Progenitor cell of endocrine pancreas (in vitro differentiated cells): ENCODE measurements at regions not wholly inside any gene's neighbourhood (a gene's known extent, or its start where the extent isn't known, plus 50 kb on each side); places are given as distances from the start of the nearest gene placed in this dataset.

Source experiments
- DNase-seq: peaks from one replicate; pipeline ENCODE4 v3.0.0; 2021; ENCODE audit warnings: low spot score; ENCODE audit not compliant: unreplicated experiment
- H3K27ac Mint-ChIP-seq: 2 replicates; pipeline ENCODE4 v1.8.0; 2021; ENCODE audit warnings: mild to moderate bottlenecking, moderate library complexity, mixed read lengths
- H3K27me3 Mint-ChIP-seq: 2 replicates; pipeline ENCODE4 v1.8.0; 2021; ENCODE audit warnings: mixed read lengths
- H3K36me3 Mint-ChIP-seq: 2 replicates; pipeline ENCODE4 v1.8.0; 2022; ENCODE audit warnings: mixed read lengths; ENCODE audit not compliant: insufficient read depth
- H3K4me1 Mint-ChIP-seq: 2 replicates; pipeline ENCODE4 v1.8.0; 2021; ENCODE audit warnings: low read depth, mixed read lengths
- H3K4me3 Mint-ChIP-seq: 2 replicates; pipeline ENCODE4 v1.8.0; 2021; ENCODE audit warnings: low read depth, mild to moderate bottlenecking, moderate library complexity, mixed read lengths
- H3K9me3 Mint-ChIP-seq: 2 replicates; pipeline ENCODE4 v1.8.0; 2021; ENCODE audit warnings: low read depth, mixed read lengths
- TF ChIP-seq, protein P1 (sequence below): fragments of 200-600 bp; sonication (generic); IDR thresholded peaks from one replicate; pipeline ENCODE4 v1.5.0; 2021; ENCODE audit warnings: antibody characterized with exemption, mild to moderate bottlenecking; ENCODE audit not compliant: unreplicated experiment

DNA sequence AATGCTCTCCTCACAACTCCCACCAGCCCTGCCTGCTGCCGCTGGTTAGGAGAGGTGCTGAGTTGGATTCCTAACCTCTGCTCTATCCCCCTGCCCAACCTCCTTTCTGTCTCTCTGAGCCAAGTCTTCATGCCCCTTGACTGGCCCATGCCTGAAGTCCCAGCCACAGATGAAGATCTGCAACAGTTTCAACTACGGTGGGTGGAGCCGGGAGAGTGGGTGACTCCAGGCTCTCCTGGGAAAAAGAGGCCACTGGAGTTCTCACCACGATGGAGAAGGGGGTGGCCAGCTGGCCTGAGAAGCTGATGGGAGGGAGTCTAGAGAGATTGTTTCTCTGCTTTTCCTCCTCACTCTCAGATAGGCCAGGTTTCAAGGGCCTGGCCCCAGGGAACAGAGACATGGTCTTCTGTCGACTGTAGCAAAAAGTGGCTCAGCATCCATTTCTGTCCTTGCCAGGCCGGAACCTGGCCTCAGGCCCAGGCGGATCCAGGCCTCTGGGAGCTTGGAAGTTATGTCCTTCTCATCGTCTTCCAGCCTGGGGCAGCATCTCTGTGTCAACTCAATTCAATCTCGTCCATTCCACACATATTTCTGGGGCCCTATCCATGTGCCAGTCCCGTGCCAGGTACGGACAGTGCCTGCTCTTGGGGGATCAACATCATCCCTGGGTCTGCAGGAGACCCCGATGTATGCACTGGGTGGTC, 75.3 kb downstream of the INHBB start:
- Mint-ChIP-seq H3K36me3 (no peaks in the 10 kb centered on the region), H3K27ac (no peak overlapping the region), H3K27me3 (peaks cover 66% of the 10 kb centered on the region), H3K9me3 (no peaks in the 10 kb centered on the region), H3K4me1 (peaks cover 3% of the 10 kb centered on the region), H3K4me3 (no peak overlapping the region)
- TF ChIP-seq, protein P1, sequence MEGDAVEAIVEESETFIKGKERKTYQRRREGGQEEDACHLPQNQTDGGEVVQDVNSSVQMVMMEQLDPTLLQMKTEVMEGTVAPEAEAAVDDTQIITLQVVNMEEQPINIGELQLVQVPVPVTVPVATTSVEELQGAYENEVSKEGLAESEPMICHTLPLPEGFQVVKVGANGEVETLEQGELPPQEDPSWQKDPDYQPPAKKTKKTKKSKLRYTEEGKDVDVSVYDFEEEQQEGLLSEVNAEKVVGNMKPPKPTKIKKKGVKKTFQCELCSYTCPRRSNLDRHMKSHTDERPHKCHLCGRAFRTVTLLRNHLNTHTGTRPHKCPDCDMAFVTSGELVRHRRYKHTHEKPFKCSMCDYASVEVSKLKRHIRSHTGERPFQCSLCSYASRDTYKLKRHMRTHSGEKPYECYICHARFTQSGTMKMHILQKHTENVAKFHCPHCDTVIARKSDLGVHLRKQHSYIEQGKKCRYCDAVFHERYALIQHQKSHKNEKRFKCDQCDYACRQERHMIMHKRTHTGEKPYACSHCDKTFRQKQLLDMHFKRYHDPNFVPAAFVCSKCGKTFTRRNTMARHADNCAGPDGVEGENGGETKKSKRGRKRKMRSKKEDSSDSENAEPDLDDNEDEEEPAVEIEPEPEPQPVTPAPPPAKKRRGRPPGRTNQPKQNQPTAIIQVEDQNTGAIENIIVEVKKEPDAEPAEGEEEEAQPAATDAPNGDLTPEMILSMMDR, result no peak
- DNase-seq, result no peak

DNA sequence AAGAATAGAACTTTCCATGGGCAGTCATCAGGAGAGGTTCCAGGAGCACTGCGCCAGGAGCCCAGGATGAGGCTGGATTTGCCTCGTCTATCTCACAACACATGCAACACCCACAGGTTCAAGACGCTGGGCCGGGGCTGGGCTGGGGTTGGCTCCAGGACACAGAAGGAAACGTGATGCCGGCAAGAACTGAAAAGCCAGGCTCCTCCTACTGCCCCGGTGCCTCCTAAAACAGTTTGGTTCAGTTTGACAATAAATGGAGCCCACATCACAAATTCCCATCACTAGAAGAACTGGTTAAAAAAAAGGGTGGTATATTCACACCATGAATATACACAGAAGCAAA, 75.9 kb downstream of the INHBB start:
- Mint-ChIP-seq H3K9me3 (no peaks in the 10 kb centered on the region), H3K27me3 (peaks cover 72% of the 10 kb centered on the region), H3K4me3 (no peak overlapping the region), H3K27ac (no peak overlapping the region), H3K4me1 (peaks cover 3% of the 10 kb centered on the region), H3K36me3 (no peaks in the 10 kb centered on the region)
- DNase-seq, result no peak
- TF ChIP-seq, protein P1, result no peak

DNA sequence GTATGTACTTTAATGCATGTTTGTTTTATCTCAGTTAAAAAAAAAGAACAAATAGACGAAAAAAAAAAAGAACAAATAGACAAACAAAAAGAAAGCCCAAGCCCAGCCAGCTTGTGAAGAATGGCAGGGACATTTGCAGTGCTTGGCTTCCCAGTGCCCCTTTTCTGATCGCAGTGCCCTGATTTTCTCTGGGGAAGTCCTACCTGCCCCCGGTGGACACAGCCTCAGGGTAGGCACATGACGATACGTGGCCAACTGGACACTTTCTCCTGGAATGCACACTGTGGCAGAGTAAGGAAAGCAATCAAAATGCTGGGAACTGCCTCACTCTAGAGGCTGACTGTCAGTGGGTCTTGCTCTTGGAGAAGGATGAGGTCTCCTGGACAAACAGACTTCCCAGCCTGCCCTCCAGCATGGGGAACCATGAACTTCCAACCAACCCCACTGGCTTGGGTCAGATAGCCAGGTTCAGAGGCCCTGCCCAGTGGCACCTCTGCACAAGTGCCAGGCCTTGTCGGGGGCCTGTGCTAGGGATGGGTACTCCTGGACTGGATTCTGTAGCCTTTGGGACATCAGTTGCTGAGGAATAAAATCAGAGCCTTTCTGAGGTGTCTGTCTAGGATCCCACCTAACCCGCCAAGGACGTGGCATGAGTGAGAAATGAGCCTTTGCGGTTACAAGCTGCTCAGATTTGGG, 76.7 kb downstream of the INHBB start:
- H3K4me3 Mint-ChIP-seq, result no peak overlapping the region
- peaks cover 69% of the 10 kb centered on the region for H3K27me3 Mint-ChIP-seq
- peaks cover 3% of the 10 kb centered on the region for H3K4me1 Mint-ChIP-seq
- no peaks in the 10 kb centered on the region for H3K9me3 Mint-ChIP-seq
- no peak overlapping the region for H3K27ac Mint-ChIP-seq
- DNase-seq, result no peak
- TF ChIP-seq, protein P1, result no peak
- H3K36me3 Mint-ChIP-seq, result no peaks in the 10 kb centered on the region

DNA sequence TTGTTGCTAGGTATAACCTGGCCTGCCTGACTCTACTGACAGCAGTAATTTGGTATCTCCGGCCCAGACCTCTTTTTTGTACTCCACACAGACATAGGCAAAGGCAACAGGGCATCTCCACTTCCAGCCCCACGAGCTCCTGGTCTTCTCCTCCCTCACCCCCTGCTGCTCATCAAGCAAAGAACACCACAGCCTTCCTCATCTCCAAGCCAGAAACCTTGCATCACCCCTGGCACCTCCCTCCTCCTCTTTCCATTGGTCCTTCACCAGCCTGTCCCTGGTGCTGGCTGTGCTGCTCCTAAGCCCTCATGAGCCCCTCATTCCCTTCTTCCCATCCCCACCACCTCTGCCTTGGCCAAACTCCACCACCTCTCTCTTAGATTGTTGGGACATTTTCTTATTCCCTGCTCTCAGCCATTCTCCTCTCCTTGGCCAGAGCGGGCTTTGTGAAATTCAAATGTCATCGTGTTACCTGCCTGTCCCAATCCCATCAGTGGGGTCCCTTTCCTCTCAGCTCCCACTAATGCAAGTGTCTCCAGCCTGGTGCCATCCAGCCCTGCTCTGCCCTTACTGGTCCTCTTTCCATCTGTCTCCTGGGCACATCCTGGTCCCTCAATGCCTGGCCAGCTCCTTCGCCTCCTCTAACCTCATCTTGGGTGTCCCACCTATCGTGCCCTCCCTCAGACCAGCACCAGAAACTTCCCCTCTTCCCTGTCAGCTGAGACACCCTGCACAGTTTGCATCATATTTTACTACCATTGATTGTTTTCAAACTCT, 77.4 kb downstream of the INHBB start:
- no peak overlapping the region for H3K4me3 Mint-ChIP-seq
- no peak overlapping the region for H3K27ac Mint-ChIP-seq
- no peaks in the 10 kb centered on the region for H3K36me3 Mint-ChIP-seq
- DNase-seq, result no peak
- peaks cover 69% of the 10 kb centered on the region for H3K27me3 Mint-ChIP-seq
- H3K4me1 Mint-ChIP-seq, result peaks cover 3% of the 10 kb centered on the region
- no peaks in the 10 kb centered on the region for H3K9me3 Mint-ChIP-seq
- TF ChIP-seq, protein P1, result no peak

DNA sequence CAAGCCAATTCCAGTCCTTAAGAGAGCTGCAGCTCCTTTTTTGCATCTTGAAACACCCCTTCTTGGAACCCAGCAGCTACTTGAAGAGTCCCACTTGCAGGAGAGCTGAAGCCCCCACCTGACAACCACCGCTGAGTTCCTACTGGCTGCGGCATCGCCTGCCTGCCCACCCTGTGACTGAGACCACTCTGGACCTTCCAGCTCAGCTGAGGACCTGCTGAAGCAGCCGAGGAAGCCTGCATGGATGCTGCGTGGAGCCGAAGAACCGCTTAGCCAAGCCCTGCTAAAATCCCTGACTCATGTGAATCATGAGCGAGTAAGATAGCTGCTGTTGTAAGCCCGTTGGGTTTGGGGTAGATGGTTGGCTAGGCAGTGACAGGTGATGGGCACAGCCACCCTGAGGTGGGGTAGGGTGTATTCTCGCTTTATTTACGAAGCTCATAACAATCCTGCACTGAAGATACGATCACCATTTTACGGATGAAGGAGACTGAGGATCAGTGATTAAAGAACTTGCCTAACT, 78.4 kb downstream of the INHBB start:
- Mint-ChIP-seq H3K36me3 (no peaks in the 10 kb centered on the region), H3K4me1 (peaks cover 3% of the 10 kb centered on the region), H3K27ac (no peak overlapping the region), H3K27me3 (peaks cover 67% of the 10 kb centered on the region), H3K9me3 (no peaks in the 10 kb centered on the region), H3K4me3 (no peak overlapping the region)
- no peak for DNase-seq
- TF ChIP-seq, protein P1, result no peak
